ENCODE measurements at regions not wholly inside any gene's neighbourhood (a gene's known extent, or its start where the extent isn't known, plus 50 kb on each side); places are given as distances from the start of the nearest gene placed in this dataset.

DNA sequence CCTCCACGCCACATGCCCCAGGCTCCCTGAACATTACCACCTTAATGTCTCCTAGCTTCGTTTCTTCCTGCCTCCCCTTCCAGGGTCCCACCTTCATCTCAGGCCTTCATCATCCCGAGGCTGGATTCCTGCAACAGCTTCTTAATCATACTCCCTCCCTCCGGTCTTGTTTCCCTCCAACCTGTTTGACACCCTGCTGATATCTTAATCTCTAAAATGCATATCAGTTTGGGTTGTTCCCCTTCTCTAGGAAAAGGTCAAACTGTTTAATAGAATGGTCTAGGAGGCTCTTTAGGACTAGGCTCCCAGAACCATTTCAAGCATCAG lies 125.5 kb upstream of the ARHGAP5 start:
- Mint-ChIP-seq H3K9me3 (no peaks in the 10 kb centered on the region), H3K4me3 (no peak overlapping the region), H3K27ac (no peak overlapping the region), H3K27me3 (peaks cover 13% of the 10 kb centered on the region), H3K4me1 (ENCODE audit: low read depth) (no peaks in the 10 kb centered on the region), H3K36me3 (ENCODE audit: low read depth) (no peaks in the 10 kb centered on the region)
- CTCF ChIA-PET = no interaction called here
- DNase-seq (no peak), ATAC-seq (no peak)
- intact Hi-C loops (cut with micrococcal nuclease) = no loop called here
- POLR2A ChIA-PET = no interaction called here
- TF ChIP-seq, protein P1, sequence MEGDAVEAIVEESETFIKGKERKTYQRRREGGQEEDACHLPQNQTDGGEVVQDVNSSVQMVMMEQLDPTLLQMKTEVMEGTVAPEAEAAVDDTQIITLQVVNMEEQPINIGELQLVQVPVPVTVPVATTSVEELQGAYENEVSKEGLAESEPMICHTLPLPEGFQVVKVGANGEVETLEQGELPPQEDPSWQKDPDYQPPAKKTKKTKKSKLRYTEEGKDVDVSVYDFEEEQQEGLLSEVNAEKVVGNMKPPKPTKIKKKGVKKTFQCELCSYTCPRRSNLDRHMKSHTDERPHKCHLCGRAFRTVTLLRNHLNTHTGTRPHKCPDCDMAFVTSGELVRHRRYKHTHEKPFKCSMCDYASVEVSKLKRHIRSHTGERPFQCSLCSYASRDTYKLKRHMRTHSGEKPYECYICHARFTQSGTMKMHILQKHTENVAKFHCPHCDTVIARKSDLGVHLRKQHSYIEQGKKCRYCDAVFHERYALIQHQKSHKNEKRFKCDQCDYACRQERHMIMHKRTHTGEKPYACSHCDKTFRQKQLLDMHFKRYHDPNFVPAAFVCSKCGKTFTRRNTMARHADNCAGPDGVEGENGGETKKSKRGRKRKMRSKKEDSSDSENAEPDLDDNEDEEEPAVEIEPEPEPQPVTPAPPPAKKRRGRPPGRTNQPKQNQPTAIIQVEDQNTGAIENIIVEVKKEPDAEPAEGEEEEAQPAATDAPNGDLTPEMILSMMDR (IDR thresholded peaks at IDR 0.05) = no peak

DNA sequence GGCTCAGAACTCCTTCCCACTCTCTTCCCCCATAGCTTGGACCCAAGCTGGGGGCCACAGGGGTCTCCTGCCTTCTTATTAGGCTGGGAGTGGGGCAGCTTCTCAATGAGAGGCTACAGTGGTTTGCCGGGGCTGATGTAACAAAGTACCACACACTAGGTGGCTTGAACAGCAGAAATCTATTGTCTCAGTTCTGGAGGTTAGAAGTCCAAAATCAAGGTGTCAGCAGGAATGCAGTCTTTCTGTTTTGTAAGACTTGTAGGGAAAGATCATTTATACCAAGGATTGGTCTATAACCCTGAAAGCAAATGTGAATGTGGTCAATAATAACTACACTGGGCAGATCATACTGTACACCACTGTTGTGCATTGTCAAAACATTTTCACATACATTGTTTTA lies 124.5 kb upstream of the ARHGAP5 start:
- H3K27ac Mint-ChIP-seq = no peak overlapping the region
- no peaks in the 10 kb centered on the region for H3K36me3 Mint-ChIP-seq (ENCODE audit: low read depth)
- H3K4me1 Mint-ChIP-seq (ENCODE audit: low read depth) = no peaks in the 10 kb centered on the region
- ATAC-seq (no peak), DNase-seq (no peak)
- no peak overlapping the region for H3K4me3 Mint-ChIP-seq
- ChIA-PET POLR2A (no interaction called here), CTCF (no interaction called here)
- TF ChIP-seq, protein P1 (IDR thresholded peaks at IDR 0.05) = no peak
- H3K9me3 Mint-ChIP-seq = no peaks in the 10 kb centered on the region
- intact Hi-C loops (cut with micrococcal nuclease) = no loop called here
- peaks cover 13% of the 10 kb centered on the region for H3K27me3 Mint-ChIP-seq

- TF ChIP-seq, protein P1 (IDR thresholded peaks at IDR 0.05) = no peak
- Mint-ChIP-seq H3K9me3 (no peaks in the 10 kb centered on the region), H3K27me3 (peaks cover 13% of the 10 kb centered on the region), H3K4me3 (no peak overlapping the region), H3K27ac (no peak overlapping the region), H3K36me3 (ENCODE audit: low read depth) (no peaks in the 10 kb centered on the region), H3K4me1 (ENCODE audit: low read depth) (no peaks in the 10 kb centered on the region)
- intact Hi-C loops (cut with micrococcal nuclease) = no loop called here
- DNase-seq (no peak), ATAC-seq (no peak)
- CTCF ChIA-PET = no interaction called here
- POLR2A ChIA-PET = no interaction called here
Observed at GRCh38 chr14:31953210-31953609, 123.9 kb upstream of the ARHGAP5 start.

- Mint-ChIP-seq H3K9me3 (no peaks in the 10 kb centered on the region), H3K4me3 (no peak overlapping the region), H3K4me1 (ENCODE audit: low read depth) (no peaks in the 10 kb centered on the region), H3K27ac (no peak overlapping the region), H3K27me3 (peaks cover 13% of the 10 kb centered on the region), H3K36me3 (ENCODE audit: low read depth) (no peaks in the 10 kb centered on the region)
- intact Hi-C loops (cut with micrococcal nuclease) = no loop called here
- DNase-seq = no peak
- no peak for ATAC-seq
- ChIA-PET CTCF (no interaction called here), POLR2A (no interaction called here)
- TF ChIP-seq, protein P1 (IDR thresholded peaks at IDR 0.05) = no peak
Observed at GRCh38 chr14:31954991-31955390, 122.1 kb upstream of the ARHGAP5 start.

GRCh38 chr14:31955936-31956579 lies 121.0 kb upstream of the ARHGAP5 start:
- Mint-ChIP-seq H3K9me3 (no peaks in the 10 kb centered on the region), H3K27ac (no peak overlapping the region), H3K4me1 (ENCODE audit: low read depth) (no peaks in the 10 kb centered on the region), H3K36me3 (ENCODE audit: low read depth) (no peaks in the 10 kb centered on the region), H3K4me3 (no peak overlapping the region), H3K27me3 (peaks cover 9% of the 10 kb centered on the region)
- ATAC-seq = no peak
- TF ChIP-seq, protein P1 (IDR thresholded peaks at IDR 0.05) = no peak
- CTCF ChIA-PET = no interaction called here
- POLR2A ChIA-PET = no interaction called here
- intact Hi-C loops (cut with micrococcal nuclease) = no loop called here
- DNase-seq = no peak
